Astrocyte of the spinal cord (primary cell): ENCODE measurements at regions not wholly inside any gene's neighbourhood (a gene's known extent, or its start where the extent isn't known, plus 50 kb on each side); places are given as distances from the start of the nearest gene placed in this dataset.

Source experiments
- DNase-seq: peaks from one replicate; pipeline ENCODE4 v3.0.0; 2011; ENCODE audit warnings: low read depth, low spot score
- H3K4me3 ChIP-seq: 2 replicates; pipeline ENCODE4 v1.5.1; 2011; ENCODE audit warnings: low read depth, mild to moderate bottlenecking, low read length, moderate library complexity
- in situ Hi-C: cut with HindIII; loops from 2 replicates; pipeline ENCODE4 v1.10.0; 2017; ENCODE audit warnings: low sequenced_read_pairs
- TF ChIP-seq, protein P1 (sequence below): IDR thresholded peaks from 2 replicates; pipeline ENCODE4 v1.5.1; 2012; ENCODE audit warnings: low read depth, mild to moderate bottlenecking, low read length, inconsistent platforms

GRCh38 chr13:34017231-34017630, 199.3 kb downstream of the RFC3 start:
- no peak overlapping the region for H3K4me3 ChIP-seq
- DNase-seq = no peak
- in situ Hi-C loops = no loop called here
- TF ChIP-seq, protein P1, sequence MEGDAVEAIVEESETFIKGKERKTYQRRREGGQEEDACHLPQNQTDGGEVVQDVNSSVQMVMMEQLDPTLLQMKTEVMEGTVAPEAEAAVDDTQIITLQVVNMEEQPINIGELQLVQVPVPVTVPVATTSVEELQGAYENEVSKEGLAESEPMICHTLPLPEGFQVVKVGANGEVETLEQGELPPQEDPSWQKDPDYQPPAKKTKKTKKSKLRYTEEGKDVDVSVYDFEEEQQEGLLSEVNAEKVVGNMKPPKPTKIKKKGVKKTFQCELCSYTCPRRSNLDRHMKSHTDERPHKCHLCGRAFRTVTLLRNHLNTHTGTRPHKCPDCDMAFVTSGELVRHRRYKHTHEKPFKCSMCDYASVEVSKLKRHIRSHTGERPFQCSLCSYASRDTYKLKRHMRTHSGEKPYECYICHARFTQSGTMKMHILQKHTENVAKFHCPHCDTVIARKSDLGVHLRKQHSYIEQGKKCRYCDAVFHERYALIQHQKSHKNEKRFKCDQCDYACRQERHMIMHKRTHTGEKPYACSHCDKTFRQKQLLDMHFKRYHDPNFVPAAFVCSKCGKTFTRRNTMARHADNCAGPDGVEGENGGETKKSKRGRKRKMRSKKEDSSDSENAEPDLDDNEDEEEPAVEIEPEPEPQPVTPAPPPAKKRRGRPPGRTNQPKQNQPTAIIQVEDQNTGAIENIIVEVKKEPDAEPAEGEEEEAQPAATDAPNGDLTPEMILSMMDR = no peak

- peak; percentile 17 for DNase-seq
- no peak overlapping the region for H3K4me3 ChIP-seq
- TF ChIP-seq, protein P1 = no peak
- in situ Hi-C loops = no loop called here
These were observed 201.9 kb downstream of the RFC3 start for GRCh38 chr13:34019870-34020269.

DNA sequence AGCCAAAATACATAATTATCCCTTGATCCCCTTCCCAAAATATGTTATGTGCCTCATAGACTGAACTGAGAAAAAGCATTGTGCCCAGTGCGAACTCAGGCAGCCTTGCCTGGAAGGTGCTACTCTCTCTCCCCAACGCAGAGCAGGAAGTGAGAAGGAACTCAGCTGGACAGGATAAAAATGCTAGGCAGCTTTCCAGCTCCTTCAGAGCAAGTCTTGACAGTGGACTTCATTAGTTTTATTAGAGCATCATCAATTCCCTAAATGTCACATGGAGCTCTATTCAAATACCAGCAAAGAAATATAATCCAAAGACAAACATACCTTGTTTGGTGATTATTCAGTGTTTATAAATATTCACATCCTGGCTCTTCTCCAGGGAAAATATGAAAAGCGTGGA, 202.4 kb downstream of the RFC3 start:
- DNase-seq = no peak
- in situ Hi-C loops = no loop called here
- TF ChIP-seq, protein P1 = no peak
- H3K4me3 ChIP-seq = no peak overlapping the region

GRCh38 chr13:34021619-34022018, 203.7 kb downstream of the RFC3 start:
- DNase-seq = no peak
- no peak overlapping the region for H3K4me3 ChIP-seq
- TF ChIP-seq, protein P1 = no peak
- in situ Hi-C loops = no loop called here

DNA sequence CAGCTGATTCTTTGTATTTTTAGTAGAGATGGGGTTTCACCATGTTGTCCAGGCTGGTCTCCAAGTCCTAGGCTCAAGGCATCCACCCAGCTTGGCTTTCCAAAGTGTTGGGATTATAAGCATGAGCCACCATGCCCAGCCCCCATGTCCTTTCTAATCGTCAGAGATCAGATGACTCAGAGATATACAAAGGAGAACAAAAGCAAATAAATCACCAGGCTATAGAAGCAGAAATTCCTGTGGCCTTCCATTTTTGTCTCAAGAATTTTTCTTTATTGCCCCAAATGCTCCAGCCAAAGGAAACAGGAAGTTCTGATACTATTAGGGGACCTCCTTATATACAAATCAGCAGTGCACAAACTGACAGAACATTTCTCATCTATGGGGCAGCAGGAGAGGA, 207.8 kb downstream of the RFC3 start:
- TF ChIP-seq, protein P1 = no peak
- in situ Hi-C loops = no loop called here
- peak; percentile 73 for DNase-seq
- no peak overlapping the region for H3K4me3 ChIP-seq

DNA sequence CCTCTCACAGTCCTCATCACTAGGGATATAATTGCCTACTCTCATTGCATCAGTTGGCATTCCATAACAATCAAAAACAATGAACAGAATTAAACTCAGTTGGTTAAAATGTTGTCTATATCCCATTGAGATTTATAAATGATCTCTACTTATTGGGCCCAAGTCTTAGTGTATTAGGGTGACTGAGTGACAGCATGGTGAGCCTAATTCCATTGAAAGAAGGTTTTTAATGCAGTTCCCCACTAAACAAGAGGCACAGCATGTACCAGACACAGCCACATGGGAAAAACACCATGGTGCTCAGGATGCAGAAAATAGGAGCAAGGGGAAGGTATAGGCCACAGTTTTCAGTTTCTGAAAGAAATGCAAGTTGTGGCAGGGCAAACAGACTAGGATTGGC, 208.4 kb downstream of the RFC3 start:
- no peak overlapping the region for H3K4me3 ChIP-seq
- in situ Hi-C loops = no loop called here
- DNase-seq = no peak
- TF ChIP-seq, protein P1 = no peak
